ENCODE measurements at regions not wholly inside any gene's neighbourhood (a gene's known extent, or its start where the extent isn't known, plus 50 kb on each side); places are given as distances from the start of the nearest gene placed in this dataset.

DNA sequence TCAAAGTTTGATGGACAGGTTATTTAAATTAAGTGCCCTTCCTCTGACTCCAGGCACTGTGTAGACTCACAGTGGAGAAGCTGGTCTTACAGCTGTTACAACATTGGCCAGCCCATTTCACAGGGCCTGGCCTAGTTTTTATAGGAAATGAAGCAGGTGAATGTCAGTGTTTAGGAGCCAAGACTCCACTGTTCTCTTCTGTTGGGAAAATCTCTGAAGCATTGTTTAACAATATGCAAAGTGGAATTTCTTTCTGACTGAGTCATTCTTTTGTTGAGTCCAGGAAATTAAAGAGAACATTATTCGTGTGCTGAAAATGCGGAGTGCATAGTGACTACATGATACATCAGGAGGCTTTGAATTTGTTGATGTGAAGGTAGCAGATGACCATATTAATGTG lies 64.7 kb downstream of the ARRDC4 start:
- peak; percentile 94 for DNase-seq (ENCODE audit: low spot score)

DNA sequence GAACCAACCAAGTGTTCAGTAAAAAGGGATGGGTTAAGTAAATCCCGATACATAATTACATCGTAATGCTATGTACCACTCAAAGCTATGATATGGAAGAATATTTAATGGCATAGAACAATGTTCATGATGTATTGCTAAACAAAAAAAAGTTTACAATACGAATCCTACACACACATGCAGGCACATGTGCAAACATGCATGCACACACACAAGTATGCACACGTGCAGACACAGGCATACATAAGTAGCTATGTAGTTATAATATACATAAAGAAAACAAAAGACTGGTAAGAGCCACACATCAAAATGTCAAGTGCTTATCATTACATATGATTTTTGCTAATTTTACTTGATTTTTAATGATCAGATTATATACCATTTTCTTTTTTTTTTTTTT lies 74.2 kb downstream of the ARRDC4 start:
- DNase-seq (ENCODE audit: low spot score), result no peak

DNA sequence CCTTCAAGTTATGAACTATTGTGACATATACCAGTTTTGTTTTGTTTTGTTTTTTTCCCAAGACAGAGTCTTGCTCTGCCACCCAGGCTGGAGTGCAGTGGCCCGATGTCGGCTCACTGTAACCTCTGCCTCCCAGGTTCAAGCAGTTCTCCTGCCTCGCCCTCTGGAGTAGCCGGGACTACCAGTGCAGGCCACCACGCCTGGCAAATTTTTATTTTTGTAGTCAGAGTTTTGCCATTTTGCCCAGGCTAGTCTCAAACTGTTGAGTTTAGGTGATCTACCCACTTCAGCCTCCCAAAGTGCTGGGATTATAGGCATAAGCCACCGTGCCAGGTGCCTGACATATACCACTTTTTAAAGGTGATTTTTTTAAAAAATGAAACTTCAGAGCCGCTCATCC lies 74.6 kb downstream of the ARRDC4 start:
- DNase-seq (ENCODE audit: low spot score), result no peak

DNA sequence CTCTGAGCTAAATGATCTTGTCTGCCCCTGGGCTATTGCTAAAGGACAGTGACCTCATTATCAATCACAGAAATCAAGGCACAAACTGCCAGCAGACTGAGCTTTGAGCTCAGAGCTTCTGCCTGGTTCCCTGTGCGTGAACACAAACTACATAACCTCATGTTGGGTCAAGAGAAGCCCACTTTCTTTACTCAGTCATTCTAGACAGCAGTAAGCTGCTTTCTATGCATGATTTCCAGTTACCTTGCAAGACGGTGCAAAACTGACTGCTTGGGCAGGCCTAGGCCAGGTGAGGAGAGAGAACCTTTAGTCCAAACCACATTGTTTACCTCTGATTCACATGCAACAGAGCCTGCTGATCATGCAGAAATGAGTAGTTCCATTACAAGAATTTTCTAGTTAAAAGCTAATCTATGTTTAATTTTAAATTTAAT lies 75.1 kb downstream of the ARRDC4 start:
- peak; percentile 61 for DNase-seq (ENCODE audit: low spot score)

DNA sequence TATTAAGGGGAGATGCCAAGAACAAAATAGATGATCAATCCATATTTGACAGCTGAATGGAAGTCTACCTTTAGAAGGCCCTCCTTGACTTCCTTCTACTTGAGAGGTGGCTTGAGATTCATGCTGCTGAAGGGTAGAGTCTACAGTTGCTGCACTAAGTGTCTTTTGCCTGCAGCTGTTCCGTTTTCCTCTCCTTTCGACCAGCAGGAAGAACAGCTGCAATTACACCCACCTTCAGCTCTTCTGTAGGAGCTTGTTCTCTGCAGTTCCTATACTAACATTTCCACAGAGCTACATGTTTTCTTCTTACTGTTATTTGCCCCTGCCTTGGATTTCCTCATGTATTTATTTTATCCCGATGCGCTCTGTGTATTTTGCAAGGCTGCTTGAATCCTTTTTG lies 79.1 kb downstream of the ARRDC4 start:
- no peak for DNase-seq (ENCODE audit: low spot score)

DNA sequence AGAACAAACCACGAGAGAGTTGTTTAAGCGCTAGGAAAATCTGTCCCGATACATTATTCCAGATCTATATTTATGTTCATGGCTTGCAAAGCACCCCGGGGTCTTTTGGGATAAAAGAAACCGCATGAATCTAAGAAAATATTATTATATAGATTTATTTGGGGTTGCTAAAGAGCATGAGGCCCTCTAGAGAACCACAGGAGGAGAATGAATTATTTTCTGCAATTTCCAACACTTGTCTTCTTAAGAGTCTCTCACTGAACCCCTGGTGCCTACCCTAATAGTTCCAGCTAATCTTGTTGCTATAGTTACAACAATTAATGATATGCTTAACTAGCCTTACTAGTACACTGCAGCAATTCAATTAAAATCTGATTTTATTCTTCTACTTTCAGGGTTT lies 79.6 kb downstream of the ARRDC4 start:
- DNase-seq (ENCODE audit: low spot score), result no peak

DNA sequence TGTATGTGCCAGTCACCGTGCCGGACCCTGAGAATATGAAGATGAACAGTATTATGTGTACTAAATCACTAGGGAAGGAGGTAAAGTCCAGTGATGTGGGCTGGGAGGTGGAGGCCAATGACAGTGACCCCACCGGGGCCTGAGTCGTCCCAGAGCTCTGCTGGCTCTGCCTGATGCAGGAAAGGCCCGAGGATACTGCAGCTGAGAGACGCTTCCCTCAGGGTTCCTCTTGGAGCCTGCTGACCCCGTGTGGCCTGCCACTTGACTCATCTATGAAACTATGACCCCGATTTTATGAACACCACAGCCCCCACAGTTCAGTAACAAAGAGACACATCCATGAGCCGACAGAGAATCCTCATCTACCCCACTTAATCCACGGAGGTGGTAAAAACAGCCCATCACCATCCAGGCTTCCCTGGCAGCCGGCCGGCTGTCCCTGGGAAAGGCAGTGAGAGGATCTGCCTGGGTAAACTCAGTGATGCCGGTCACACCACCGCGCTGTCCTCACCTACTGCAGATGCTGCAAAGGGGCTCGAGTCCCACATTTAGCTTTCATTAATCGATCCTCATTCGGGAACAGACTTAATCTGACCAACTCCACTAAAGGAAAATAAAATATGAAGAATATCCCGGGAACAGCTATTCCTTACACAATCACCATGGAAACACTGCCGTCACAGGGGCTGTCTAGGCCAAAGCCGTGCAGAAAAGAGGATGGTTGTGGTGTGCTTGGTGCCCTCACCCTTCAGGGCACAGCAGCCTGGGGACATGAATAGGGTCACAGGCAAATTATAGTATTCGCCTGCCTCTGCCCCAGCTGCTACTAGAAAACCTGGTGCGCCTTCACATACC lies 82.9 kb downstream of the ARRDC4 start:
- DNase-seq (ENCODE audit: low spot score), result no peak

DNA sequence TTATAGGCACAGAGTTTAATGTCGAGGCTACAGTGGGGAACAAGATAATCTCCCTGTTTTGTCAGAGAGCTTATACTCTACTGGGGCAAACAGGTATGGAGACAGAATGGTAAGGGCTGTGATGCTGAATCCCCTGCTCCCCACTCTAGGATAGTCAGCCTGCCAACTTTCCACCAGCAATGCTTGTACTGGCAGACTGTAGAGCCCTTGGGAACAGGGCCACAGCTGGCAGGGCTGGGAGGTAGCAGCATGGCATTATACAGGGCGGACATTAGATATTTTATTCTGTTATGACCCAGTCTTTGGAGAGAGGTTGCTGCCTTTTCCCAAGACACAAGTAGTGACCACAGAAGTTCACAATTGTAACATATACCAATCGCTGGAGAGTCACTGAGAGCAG lies 91.2 kb downstream of the ARRDC4 start:
- DNase-seq (ENCODE audit: low spot score), result no peak

DNA sequence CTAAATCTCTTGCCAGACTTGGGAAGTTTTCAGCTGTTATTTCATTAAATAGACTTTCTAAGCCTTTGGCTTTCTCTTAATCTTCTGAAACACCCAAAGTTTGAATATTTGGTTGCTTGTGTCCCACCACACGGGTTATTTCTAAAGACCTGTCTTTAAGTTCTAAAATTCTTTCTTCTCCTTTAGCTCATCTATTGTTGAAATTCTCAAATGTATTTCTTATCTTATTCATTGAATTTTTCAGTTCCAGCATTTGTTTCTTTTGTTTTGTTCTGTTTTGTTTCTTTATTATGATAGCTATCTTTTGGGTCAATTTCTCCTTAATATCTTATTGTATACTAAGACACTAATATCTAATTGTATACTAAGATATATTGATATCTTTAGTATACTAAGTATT lies 97.0 kb downstream of the ARRDC4 start:
- no peak for DNase-seq (ENCODE audit: low spot score)

DNA sequence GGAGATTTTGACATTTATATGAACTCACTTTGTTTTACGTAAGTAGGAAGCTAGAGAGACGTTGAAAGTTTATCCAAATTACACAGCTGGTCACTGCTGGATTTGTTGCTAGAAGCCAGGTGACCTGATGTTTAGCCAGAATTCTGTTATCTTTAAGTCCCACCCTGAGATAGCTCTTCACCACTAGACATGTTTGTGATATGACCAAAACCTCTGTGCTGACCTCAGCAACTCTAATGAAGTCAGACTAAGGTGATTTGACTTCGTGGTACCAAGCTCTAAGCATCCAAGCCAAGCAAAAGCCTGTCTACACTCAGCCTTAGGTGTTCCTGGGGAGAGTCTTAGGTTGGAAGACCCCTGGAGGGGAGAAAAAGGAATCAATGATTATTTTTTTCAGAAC lies 102.4 kb downstream of the ARRDC4 start:
- DNase-seq (ENCODE audit: low spot score), result no peak

DNA sequence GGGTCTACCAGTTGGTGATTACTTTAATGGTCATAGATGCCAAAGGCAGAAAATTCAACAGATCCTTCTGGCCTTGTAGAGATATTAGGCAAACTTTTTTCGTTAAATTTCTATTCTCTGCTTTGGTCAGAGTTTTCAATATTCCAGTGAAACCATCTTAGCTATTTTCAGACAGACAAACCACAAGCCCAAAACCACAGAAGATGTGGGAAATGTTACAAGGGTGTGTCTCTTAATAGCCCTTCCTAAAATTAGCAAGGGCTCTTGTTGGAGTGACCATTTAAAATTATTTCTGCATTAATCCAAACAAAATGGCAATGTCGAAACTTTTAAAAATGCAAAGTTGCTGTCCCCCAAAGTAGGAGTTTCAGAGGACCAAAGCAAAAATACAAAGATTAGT lies 102.8 kb downstream of the ARRDC4 start:
- no peak for DNase-seq (ENCODE audit: low spot score)

DNA sequence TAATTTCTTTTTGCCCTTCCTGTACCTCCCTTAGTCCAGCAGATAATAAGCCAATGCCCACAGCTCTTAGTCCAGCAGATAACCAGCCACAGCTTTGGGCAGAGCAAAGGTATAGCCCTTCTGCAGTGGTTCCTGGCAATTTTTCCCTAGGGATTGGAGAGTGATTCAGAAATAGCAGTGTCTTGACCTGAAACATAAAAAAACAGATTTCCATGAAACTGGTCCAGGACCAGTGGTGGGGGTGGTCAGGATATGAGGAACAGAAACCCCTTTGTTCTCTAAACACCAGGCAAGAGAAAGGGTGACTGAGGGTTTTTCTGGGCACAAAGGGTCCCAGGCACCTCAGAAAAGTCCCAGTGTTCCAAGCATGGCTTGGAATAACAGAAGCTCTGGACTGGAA lies 103.4 kb downstream of the ARRDC4 start:
- DNase-seq (ENCODE audit: low spot score), result no peak

DNA sequence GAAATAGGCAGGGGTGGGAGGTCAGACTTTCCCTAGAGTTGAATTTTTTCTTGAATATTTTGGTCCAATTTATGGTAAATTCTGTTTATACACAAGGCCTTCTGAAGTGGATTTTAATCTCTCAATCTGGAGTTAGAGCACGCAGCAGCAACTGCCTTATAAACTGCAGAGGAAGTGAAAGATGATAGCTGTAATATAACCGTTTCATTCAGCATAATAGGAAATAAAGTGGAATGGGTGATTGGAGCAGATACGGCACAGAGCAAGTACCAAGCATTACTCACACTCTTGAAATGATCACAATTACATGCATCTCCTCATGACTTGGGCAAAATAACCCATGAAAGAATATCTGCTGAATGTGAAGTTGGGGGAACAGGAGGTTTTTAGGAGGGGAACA lies 106.8 kb downstream of the ARRDC4 start:
- DNase-seq (ENCODE audit: low spot score), result peak; percentile 7

DNA sequence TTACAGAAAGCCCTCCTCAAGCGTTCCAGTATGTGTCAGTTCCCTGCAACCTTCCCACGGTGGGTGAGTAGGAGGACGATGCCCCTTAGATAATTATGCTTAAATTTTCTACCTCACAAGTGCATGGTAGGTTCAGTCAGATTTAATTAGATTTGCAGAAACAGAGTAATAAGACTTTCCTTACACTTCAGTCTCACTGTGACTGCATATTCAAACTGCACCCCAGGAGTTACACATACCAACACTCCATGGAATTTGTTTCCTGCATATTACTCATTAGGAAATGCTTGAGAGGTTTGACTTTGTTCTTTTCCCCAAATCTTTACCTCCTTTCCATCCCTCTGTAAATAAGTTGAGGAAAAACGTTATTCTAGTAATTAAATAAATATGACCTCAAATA lies 108.8 kb downstream of the ARRDC4 start:
- peak; percentile 54 for DNase-seq (ENCODE audit: low spot score)

DNA sequence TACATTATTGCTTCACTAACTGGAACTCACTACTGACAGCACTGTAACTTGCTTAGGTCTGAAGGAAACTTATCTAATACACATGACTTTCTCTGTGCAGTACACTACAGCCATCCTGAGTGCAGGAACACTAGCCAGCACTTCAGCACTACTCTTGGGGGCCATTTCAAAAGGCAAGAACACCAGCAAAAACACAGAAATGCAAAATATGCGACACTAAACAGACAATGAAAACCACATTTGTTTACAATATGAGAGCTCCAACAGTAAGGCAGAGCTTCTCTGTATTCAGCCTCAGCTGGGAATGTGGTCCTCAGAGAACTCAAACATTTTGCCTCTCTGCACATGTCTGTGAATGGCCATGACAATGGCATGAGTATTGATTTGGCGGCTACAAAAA lies 109.6 kb downstream of the ARRDC4 start:
- DNase-seq (ENCODE audit: low spot score), result no peak

DNA sequence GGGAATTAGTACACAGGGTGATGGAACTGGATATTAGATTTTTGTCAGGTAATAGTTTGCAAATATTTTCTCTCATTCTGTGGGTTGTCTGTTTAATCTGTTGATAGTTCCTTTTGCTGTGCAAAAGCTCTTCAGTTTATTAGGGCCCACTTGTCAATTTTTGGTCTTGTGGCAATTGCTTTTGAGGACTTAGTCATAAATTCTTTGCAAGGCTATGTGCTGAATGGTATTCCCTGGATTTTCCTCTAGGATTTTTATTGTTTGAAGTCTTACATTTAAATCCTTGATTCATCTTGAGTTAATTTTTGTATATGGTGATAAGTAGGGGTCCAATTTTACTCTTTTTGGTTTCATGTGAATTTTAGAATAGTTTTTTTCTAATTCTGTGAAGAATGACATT lies 111.3 kb downstream of the ARRDC4 start:
- DNase-seq (ENCODE audit: low spot score), result peak; percentile 18

DNA sequence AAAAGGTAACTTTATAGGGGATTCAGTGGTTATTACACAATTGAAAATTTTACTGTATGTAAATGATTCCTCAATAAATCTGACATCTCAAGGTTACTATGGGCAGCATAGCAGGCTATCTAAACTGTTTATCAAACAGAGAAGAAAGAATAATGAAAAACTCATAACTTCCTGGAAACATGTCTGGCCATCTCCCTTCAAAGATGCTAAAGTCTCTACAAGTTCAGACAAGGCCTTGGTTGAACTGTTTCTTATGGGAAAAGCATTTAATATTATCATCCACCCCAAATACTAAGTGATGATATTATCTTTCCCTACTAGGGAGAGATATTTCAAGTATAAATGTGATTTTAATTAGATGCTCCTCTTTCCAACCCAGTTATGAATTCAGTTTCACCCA lies 114.9 kb downstream of the ARRDC4 start:
- DNase-seq (ENCODE audit: low spot score), result no peak

DNA sequence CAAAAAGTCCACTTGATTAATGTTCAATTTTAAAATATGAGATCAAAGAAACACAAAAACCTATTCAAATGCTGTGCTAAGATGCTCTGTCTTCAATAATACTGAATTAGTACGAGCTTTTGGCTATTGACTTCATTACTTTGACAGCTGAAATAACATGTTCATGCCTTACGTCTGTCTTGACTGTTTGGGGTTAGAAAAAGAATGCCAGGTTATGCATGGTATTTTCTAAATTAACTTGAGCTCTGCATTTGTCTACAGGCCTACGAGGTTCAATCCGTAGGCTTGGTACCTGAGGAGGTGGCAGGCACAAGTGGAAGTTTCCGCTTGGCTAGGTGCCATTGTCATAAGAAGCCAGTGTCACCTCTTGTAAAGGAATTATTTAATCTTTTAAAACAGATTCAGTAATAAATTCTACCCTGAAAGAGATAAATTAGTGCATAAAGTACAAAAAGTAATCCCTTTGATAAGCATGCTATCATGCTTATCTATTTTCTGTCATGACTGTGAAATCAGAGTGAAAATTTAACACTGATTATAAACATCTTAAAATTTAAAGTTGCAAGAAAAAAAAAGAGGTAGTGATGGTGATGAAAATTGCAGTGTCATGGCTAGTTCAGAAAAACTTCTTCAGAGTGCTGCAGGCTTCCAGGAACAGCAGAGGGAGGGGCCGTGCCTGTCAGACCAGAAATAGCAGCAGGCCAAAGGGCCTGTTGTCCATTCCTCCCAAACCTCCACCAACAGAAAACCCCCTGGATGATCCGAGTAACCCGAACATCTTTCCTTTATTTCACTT lies 115.7 kb downstream of the ARRDC4 start:
- no peak for DNase-seq (ENCODE audit: low spot score)

DNA sequence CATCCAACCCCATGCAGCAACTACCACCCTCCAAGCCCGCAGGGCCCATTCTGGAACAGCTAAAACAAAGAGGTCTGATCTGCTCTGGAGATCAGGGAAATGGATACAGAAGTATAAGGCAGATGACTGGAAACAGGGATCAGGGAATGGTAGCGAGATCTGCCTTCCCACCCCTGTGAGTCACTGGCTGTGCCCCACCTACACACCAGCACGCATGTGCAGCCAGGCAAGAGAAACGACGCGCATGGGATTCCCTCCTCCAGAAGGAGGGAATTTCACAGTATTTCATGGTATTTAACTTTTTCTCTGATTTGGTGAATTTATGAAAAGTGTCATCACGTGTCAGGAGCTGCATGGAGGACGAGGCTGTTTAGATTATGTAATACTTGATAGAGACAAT lies 116.7 kb downstream of the ARRDC4 start:
- peak; percentile 32 for DNase-seq (ENCODE audit: low spot score)

DNA sequence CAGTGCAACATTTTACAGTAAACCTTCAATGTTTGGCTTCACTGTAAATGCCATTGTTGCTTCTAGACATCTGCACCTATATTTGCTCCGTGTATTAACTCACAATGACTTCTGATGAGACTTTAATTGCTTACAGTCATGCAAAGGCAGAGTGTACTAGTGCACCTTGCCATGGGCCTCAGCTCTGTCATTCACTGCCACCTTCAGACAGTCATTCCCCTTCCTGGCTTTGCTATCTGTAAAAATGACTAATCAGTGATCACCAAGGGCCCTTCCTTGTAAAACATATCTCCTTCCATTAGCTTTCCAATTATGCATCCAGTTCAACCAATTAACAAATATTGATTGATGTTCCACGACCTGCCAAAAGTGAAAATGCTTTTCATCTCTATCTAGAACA lies 120.3 kb downstream of the ARRDC4 start:
- DNase-seq (ENCODE audit: low spot score), result peak; percentile 12

DNA sequence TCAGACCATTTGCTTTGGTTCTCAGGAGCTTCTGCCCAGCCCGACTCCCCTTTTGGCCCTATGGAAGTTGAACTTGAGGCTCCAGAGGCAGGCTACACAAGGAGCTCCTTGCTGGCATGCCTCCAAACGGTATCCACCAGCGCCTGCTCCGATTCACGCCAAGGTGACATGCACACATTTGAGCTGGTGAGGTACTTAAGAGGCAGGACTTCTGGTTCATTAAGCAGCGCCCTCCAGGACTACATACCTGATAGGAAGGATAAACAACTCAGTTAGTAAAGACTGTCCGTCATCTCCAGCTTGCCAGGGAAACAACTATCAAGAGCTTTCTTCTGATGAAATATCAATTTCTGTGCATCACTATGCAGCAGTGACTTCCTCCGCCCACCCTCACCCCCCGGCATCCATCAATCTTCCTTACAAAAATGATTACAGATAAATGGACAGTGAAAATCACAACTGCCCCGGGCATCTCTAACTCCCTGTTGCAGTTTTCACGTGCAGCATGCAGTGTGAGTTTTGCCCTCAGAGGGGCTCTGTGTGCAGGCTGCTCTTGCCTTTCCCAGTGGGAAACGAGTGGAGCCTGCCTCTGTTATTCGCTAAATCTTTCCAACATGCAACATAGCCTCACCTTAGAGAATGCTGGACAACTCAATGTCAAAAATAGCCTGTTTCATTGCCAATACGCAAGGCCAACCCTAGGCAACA lies 122.9 kb downstream of the ARRDC4 start:
- peak; percentile 80 for DNase-seq (ENCODE audit: low spot score)

DNA sequence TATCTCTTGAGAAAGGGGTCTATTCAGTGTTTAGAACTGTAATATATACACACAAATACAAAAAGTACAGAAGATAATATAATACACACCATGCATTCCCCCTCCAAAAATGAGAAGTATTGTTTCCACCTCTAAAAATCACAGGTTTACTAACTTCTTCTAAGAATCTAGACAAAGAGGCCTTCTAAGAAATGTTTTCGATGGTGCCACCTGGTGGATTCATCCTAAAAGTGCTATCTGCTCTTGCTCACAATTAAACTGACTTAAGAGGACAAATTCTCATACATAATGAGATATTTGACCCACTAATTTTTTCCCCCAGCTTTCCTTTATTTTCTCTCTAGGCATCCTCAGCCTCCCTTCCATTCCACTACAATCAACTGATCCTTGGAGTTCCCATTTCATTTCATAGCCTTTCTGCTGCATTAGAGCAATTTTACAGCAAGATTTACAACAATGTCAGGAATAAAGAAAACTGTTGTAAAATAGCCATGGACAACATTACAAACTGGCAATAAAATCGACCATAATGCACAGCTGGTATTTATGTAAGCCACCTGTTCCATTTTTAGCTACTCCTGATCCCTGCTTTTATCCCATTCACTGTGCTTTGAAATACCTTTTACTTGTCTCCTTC lies 124.6 kb downstream of the ARRDC4 start:
- DNase-seq (ENCODE audit: low spot score), result peak; percentile 66
